CD4-positive, alpha-beta T cell treated with Interleukin-12 subunit alpha and Interleukin-12 subunit beta, for 1 hour (primary cell): ENCODE measurements at regions not wholly inside any gene's neighbourhood (a gene's known extent, or its start where the extent isn't known, plus 50 kb on each side); places are given as distances from the start of the nearest gene placed in this dataset.

Experiments
- DNase-seq: peaks from one replicate; pipeline ENCODE4 v3.0.0-alpha.2; 2020

DNA sequence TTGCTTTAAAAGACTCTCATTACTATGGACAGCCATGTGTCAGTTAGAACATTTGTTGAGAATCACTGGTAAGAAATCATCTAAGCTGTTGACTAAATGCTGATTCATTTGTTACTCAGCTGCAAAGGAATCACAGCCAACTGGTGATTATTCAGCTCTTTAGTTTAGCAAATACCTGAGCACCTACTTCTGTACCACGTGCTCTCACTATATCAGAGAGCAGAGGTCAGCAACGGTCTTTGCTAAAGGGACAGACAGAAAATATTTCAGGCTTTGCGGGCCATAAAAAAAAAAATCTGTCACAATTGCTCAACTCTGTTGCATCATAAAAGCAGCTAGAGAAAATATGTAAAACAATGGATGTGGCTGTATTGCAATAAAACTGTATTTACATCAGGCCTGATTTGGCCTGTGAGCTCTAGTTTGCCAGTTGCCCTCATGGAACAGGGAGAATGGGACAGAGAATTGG is 377.6 kb downstream of the DNAH5 start:
- DNase-seq = no peak

DNA sequence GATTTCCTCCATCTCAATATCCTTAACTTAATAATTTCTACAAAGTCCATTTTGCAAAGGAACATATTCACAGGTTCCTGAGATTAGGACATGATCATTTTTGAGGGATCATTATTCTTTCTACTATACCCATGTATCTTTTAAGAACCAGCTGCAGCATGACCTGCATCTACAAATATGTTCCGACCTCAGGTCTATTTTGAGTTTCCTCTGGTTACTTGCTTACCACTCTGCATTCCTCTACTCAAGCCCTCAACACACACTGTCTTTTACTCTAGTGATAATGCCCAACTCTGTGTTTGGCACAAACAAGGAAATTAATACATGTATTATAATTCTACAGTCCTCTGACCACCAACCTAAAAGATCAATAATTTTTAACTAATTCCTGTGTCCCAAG is 386.1 kb downstream of the DNAH5 start:
- DNase-seq = no peak

DNA sequence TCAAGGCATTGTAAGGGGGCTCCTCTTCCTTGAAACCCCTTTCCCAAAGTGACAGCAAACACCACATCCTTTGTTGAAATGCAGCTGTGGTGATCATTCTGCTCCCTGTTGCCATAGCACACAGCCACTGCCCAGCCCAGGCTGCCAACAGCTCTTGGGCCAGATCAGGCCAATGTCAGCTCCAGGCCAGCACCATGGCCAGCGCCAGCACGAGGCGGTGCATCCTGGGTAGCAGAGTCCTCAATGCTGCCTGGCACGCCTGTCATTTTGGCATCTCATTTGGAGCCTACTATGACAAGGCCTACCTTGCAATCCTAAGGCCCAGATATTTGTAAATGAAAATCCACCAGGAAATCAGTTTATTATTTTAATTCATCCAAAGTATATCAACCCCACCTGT is 390.6 kb downstream of the DNAH5 start:
- no peak for DNase-seq

DNA sequence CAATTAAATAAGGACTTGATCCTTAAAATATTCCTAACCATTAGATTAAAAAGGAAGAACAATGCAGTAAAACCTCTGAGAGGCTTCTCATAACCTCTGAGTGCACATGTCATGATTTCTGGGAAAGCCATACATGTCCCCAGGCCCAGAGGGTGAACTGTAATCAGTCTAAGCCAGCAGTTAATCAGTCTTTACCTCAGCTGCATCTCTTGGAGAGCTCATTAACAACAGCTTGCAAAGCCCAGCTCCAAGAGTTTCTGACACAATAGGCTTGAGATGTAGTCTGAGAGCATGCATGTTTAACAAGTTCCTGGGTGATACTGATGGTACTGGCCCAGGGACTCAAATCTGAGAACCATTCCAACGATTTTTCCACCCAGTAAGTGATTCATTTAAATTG is 392.1 kb downstream of the DNAH5 start:
- DNase-seq = no peak

DNA sequence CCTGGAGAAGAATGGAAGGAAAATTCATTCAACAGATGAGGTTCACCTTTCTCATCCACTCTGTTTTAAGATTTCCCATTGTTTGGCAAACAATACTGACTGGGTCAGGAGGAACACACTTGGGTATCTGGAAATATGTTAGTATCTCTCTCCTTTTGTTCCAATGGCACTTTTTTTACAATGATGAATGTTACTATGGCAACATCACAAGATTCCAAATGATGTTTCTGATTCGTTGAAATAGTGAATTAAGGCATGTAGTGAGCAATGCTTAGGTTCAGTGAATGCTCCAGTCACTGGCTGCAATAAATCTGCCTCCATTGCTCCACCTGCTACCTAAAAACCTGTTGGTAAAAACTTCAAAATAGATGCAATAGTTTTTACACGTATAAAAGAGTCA is 392.8 kb downstream of the DNAH5 start:
- DNase-seq = no peak

DNA sequence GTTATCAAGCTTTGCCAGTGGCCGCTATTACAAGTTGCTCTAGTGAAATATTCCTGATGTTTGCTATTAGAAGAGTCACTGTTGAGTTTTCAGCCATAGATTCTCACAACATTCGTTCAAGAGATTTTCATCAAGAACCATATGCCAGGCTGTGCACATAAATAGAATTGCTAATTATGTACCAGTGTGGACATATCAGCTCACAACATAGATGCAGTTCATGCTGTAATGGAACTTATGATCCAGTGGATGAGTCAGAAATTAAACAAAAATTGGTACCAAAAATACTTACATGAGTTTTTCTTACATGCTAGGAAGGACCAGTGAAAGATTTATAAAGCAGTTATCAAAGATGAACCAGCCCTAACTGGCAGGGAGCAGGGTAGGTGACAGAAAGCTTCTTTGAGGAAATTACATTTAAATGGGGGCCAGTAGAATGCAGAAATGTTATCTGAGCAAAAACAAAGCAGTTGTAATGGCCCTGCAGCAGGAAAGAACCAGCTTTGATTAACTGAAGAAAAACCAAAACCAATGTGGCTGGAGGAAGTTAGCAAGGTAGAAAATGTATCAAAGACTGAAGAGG is 404.2 kb downstream of the DNAH5 start:
- no peak for DNase-seq

DNA sequence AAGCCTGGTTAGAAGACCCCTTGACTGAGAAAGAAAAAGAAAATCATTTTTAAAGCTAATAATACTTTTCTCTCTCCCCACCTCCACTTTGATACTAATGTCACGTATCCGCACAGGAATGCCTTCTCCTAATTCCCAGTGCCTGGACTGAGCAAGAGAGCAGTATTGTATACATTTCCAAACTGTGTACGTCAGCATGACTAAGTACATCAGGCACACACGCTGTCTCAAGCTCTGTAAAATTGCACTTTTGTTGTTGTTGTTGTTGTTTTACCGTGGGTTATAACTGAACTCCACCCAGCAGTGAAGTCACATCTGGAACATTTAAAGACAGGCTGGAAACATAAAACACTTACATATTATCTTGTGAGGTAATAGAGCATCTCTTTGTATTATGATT is 407.6 kb downstream of the DNAH5 start:
- no peak for DNase-seq

DNA sequence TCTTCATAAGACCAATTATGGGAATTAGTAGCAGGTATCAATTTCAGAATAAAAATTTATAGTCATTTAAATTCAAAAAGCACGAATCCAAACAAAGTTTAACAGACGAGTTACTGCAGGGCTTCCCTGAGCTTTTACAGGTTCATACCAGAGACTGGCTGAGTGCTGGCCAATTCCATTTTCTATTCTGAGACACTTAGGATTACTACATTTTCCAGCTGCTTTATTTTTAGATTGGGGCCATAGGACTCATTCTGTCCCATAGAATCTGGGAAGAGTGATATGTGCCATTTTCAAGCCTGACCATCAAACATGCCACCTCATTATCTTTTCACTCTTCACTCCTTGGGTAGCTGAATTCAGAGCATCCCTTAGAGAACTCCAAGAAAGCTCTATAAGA is 410.7 kb downstream of the DNAH5 start:
- no peak for DNase-seq

DNA sequence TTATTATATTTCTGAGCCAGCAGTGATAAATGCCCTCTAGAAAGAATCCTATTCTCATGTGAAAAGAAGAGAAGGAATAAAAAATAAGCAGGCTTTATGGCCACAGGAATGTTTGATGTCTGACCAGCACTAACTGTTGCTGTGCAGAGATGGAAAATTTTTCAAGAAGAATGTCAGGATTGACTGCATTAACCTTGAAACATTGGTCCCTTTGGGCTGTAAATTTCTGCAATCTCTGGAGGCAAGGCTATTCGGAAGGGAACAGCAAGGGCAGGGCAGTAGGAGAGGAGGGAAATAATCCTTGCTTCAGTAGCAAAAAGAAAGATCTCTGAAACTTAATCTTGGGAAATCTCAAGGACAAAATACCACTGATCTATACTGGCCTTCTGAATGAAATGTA is 415.2 kb downstream of the DNAH5 start:
- DNase-seq = no peak

DNA sequence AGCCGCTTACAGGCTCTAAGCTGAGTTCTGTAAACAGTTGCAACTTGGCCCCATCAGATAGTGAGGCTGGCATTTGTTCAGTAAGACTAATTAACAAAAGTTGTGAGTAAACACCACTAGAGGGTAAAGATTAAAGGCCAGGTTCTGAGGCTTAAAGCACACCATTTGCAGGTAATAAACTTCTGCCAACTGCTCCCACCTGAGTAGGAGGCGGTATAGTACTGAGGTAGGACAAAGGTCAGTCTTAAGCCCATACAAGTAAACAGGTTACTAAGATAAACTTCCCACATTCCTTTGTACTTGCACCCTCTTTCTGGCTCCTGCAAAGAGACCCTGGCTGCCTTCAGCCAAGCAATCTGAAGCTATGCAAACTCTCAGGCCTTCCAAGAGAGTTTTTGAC is 419.6 kb downstream of the DNAH5 start:
- DNase-seq = no peak

DNA sequence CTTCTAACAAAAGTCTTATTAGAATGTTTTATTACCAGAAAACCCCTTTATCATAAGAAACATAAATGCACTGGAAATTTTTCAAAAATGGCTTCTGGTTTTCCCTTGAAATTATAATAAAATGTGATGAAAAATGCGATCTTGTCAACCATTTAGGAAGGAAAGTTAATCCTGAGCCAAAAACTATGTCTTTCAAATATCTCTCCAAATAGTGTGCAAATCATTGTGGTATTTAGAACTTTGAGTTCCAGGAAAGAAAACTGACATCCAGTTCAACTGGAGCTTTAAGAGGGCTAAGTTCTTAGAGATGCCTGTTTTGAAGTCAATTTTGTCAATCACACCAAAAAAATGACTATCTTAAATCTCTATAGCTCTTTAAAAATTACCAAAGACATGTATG is 425.4 kb downstream of the DNAH5 start:
- DNase-seq = no peak

DNA sequence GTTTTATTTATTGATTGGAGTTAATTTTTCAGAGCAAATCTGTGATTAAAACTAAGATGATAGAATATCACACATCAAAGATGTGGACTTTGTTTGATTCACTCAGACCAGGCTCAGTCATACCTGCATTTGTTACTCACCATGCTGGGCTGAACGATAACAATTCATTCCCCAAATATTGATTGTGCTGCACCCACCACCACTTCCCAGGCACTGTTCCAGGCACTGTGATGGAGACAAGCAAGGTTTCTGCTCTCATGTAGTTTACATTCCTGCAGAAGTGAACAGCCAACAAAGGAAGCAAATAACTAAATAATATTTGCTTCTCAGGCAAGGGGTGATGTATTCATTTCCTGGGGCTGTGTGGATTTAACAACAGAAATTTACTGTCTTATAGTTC is 428.3 kb downstream of the DNAH5 start:
- no peak for DNase-seq

DNA sequence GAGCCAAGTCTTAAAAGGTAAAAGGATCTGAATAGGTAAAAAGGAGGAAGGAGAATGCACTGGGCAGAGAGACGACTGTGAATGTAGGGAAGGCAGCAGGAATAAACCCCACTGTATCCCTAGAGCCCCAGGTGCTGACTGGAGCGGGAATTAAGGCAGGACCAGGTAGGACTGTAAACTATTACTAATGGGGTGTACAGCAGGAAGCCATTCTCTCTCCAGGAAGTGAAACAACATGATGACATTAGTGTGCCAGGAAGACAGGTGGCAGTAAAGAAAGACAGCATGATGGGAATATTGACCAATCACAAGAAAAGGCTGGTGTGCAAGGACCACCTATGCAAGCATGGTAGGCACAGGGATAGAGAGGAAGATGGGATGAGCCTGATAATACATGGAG is 433.0 kb downstream of the DNAH5 start:
- no peak for DNase-seq

DNA sequence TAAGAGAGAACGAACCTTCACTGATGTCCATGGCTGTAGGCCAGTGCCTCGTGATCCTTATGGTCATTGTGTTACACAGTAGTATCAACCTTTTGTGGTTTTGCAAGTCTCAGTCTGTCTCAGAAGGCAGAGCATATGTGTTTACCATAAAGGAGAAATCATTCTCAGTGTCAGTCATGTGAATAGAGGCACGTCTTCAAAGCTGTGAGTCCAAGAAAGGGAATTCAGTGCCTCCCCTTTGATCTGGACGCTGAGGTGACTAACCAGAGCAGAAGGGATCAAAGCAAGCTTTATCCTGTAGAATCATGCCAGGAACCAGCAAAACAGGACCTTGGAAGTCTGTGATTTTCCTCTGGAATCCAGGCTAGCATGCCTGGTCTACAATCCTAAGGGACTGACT is 433.9 kb downstream of the DNAH5 start:
- DNase-seq = no peak

DNA sequence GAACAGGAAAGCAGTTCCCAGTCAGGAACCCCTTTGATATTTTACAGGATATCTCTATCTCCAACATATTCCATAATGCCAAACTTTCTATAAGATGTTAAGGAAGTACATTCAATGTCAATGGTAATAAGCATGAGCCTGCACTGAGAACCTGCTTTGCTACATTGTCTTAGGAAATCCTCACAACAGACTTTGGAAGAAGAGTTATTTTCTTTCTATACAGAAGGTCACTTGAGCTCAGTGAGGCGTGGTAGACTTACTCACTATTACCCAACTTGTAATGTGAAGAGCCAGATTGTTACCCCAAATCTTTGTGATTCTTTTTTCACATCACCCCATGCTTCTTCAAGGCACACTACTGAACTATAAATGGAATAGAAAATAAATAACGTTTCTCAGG is 435.9 kb downstream of the DNAH5 start:
- DNase-seq = no peak

DNA sequence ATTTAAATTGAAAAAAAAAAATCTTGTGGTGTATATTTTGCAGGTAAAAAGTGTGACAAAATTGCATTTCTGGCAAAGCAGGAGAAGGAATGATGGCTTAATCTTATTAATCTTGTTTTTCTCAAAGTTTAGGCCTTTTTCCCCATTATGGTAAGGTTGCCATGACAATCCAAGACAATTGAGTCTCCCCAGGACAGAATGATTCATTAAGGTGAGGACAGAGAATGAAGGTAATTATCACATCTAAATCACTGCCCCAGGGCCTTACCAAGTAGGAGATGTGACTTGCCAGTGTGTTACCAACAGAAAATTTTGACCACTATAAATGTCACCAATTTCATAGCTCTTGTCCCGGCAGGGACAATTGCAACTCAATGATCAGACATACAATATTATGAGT is 439.2 kb downstream of the DNAH5 start:
- DNase-seq = no peak

DNA sequence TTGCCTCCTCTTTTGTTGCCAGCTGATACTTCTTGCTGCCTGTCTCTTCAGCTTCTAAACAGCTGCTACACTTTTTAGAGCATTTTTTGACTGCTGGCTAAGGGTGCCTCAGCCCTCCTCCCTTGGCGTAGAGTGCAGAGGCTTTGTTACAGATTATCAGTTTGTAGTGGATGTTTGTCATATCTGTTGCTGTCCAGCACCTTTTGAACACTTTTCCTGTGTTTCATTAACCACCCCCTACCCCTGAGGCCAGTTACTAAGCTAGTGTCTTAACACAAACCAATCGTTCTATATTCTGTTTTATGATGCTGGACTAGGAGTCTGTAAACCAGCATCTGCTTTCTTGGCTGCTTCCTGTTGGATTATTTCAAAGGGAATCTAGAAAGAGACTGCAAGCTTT is 441.5 kb downstream of the DNAH5 start:
- DNase-seq = no peak

DNA sequence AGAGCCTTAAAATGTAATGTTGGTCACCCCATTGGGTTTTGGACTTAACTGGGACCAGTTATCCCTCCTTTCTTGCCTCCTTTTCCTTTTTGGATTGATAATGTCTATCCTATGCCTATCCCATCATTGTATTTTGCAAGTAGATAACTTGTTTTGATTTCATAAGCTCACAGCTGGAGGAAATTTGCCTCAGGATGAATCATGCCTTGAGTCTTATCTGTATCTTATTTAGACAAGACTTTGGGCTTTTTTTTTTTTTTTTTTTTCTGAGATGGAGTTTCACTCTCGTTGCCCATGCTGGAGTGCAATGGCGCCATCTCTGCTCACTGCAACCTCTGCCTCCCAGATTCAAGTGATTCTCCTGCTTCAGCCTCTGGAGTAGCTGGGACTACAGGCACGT is 443.3 kb downstream of the DNAH5 start:
- DNase-seq = no peak

DNA sequence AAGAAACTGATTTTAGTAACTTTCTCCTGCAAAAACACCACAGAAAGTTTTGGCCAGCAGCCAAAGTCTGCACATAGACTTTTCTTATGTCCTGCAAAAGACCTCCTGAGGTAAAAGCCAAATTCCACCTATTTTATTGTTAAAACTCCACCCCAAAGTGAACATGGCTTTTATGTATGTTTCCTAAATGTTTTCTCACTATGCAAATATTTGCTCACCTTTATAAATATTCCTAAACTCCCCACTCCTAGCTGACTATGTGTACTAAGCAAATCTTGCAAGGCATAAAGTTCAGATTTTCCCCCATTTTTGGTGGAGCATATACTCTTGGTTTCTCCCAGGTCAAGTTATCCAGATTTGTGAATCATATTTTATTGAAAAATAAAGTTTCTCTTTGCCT is 446.2 kb downstream of the DNAH5 start:
- DNase-seq = no peak

DNA sequence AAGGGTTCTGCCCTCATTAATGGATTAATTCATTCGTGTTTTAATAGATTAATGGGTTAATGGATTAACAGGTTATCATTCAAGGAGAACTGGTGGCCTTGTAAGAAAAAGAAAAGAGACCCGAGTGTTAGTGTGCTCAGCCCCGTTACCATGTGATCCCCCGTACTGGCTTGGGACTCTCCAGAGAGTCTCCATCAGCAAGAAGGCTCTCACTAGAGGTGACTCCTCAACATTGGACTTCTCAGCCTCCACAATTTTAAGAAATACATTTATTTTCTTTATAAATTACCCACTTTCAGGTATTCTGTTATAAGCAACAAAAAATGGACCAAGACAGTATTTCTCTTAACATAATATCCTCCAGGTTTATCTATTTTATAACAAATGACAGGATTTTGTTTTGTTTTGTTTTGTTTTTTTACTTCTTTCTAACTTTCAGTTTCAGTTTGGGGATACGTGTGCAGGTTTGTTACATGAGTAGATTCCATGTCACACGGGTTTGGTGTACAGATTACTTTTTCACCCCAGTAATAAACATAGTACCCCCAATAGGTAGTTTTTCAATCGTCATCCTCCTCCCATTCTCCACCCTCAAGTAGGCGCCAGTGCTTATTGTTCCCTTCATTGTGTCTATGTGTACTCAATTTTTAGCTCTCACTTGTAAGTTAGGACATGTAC is 456.1 kb downstream of the DNAH5 start:
- no peak for DNase-seq

DNA sequence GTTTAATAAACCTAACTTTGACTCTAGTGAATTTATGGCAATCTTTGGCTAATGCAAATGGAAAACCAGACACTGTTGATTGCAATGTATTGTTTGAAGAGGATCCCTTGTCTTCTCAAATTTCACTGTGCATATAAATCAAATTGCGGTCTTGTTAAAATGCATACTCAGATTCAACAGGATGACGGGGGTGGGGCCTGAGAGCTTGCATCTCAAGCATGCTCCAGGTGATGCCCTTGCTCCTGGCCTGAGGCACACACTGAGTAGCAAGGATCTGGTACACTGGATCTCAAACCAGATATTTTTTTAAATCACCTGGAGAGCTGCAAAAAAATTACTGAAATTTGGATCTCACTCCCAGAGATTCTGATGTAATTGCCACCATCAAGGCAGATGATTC is 463.7 kb downstream of the DNAH5 start:
- DNase-seq = no peak

DNA sequence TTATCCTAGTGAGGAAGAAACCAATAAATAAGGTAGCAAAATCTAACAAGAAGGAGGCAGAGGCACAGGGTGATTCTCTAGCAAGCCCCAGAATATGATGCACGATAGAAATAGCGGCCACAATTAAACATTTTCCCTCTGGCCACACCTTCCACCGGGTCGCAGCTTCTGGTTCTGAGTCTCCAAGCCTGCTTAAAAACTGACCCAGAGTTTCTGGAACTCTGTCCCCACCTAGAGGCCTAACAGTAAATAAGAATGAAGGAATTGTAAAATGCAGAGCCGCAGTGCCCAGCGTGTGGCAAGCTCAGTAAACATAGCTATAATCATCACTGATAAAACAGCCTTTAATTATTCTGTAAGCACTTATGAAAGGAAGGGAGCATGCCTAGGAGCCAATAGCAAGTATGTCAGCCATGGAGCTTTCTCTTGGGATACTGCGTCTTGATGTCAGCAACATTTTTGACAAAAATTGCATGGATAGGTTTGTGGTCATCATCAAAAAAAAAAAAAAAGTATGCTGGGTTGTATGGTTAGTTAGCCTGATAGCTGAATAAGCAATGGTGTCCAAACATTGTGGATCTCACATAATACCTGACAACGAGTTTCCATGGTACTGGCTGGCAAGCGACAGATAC is 465.5 kb downstream of the DNAH5 start:
- peak; percentile 3 for DNase-seq

DNA sequence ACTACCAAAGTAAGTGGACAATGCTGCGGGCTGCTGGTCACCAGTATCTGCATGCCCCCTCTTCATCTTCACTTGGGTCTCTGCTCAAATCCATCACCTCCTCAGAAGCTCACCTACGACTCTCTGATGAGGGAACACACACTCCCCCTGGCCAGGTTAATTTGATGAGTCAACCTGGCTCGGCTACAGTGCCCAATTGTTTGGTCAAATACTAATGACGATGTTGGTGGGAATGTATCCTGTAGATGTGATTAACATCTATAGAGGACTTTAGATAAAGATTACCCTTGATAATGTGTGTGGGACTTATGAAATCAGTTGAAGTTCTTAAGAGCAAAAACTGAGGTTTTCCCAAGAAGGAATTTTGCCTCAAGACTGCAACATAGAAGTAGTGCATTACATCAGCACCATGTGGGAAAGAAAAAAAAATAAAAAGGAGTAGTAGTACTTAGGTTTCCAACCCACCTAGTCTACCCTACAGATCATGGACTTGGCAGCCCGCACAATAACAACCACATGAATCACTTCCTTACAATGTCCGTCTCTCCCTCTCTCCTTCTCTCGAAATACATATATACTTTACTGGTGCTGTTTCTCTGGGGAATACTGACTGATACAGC is 467.3 kb downstream of the DNAH5 start:
- DNase-seq = no peak

DNA sequence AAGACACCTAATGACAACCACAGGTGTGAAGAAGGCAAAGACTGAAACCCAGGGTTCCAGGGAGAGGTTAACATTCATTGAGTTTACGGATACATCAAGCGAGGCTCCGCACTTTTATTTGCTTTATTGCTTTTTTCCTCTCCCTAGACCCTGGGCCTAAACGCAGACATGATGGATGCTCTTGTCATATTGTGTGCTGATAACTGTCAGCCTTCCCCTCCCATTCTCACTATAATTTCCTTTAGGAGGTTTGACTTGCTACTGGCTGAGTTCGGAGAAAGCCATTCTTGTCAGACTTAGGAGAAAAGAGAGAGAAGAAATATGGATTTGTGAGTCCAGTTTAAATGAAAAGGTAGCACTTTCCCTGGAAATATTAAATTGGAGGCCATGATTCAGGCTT is 471.6 kb downstream of the DNAH5 start:
- no peak for DNase-seq
